ENCODE measurements at regions not wholly inside any gene's neighbourhood (a gene's known extent, or its start where the extent isn't known, plus 50 kb on each side); places are given as distances from the start of the nearest gene placed in this dataset.

GRCh38 chr12:74418573-74418972 is 119.1 kb upstream of the ATXN7L3B start:
- Histone ChIP-seq H3K4me3 (no peak overlapping the region), H3K36me3 (no peaks in the 10 kb centered on the region), H3K27ac (no peak overlapping the region), H3K9me3 (no peaks in the 10 kb centered on the region), H3K27me3 (no peaks in the 10 kb centered on the region), H3K4me1 (no peaks in the 10 kb centered on the region)
- TF ChIP-seq POLR2A (IDR thresholded peaks at IDR 0.05) = no peak
- TF ChIP-seq, protein P1, sequence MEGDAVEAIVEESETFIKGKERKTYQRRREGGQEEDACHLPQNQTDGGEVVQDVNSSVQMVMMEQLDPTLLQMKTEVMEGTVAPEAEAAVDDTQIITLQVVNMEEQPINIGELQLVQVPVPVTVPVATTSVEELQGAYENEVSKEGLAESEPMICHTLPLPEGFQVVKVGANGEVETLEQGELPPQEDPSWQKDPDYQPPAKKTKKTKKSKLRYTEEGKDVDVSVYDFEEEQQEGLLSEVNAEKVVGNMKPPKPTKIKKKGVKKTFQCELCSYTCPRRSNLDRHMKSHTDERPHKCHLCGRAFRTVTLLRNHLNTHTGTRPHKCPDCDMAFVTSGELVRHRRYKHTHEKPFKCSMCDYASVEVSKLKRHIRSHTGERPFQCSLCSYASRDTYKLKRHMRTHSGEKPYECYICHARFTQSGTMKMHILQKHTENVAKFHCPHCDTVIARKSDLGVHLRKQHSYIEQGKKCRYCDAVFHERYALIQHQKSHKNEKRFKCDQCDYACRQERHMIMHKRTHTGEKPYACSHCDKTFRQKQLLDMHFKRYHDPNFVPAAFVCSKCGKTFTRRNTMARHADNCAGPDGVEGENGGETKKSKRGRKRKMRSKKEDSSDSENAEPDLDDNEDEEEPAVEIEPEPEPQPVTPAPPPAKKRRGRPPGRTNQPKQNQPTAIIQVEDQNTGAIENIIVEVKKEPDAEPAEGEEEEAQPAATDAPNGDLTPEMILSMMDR (IDR thresholded peaks at IDR 0.05) = no peak
- intact Hi-C loops (cut with DNase I; ENCODE audit: low total_unique reads) = no loop called here
- no peak for DNase-seq (ENCODE audit: low spot score in 2 of 2)

- intact Hi-C loops (cut with DNase I; ENCODE audit: low total_unique reads) = no loop called here
- no peak for DNase-seq (ENCODE audit: low spot score in 2 of 2)
- Histone ChIP-seq H3K27me3 (no peaks in the 10 kb centered on the region), H3K36me3 (no peaks in the 10 kb centered on the region), H3K4me3 (no peak overlapping the region), H3K27ac (no peak overlapping the region), H3K4me1 (no peaks in the 10 kb centered on the region), H3K9me3 (no peaks in the 10 kb centered on the region)
- no peak for TF ChIP-seq POLR2A (IDR thresholded peaks at IDR 0.05)
- TF ChIP-seq POLR2AphosphoS5 (IDR thresholded peaks at IDR 0.05) = no peak
- TF ChIP-seq, protein P1 (IDR thresholded peaks at IDR 0.05) = no peak
Observed at GRCh38 chr12:74424778-74425177, 112.9 kb upstream of the ATXN7L3B start.

DNA sequence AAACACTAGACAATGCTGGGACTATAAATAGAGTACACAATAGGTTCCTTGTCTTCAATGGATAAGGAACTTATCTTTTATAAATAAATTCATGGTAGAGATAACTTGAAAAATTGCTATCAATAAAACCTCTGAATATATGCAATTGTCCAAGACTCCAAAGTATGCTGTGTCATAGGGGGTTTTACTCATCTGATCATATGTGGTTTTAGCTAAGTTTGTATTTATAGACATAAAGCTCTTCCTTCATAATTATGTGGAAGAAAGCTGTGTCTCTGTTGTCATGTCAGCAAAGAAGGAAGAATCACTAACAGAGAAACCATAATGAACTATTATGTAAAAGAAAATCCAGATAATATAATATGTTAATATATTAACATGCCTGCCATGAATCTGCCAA is 111.5 kb upstream of the ATXN7L3B start:
- intact Hi-C loops (cut with DNase I; ENCODE audit: low total_unique reads) = no loop called here

GRCh38 chr12:74429535-74429934 is 108.1 kb upstream of the ATXN7L3B start:
- Histone ChIP-seq H3K4me1 (no peaks in the 10 kb centered on the region), H3K36me3 (no peaks in the 10 kb centered on the region), H3K27me3 (no peaks in the 10 kb centered on the region), H3K4me3 (no peak overlapping the region), H3K27ac (no peak overlapping the region), H3K9me3 (no peaks in the 10 kb centered on the region)
- TF ChIP-seq POLR2AphosphoS5 (IDR thresholded peaks at IDR 0.05) = no peak
- no peak for TF ChIP-seq POLR2A (IDR thresholded peaks at IDR 0.05)
- TF ChIP-seq, protein P1 (IDR thresholded peaks at IDR 0.05) = no peak
- intact Hi-C loops (cut with DNase I; ENCODE audit: low total_unique reads) = no loop called here
- no peak for DNase-seq (ENCODE audit: low spot score in 2 of 2)

More for the DNA sequence above, 111.5 kb upstream of the ATXN7L3B start:
- TF ChIP-seq, protein P1 (IDR thresholded peaks at IDR 0.05) = no peak
- TF ChIP-seq POLR2AphosphoS5 (IDR thresholded peaks at IDR 0.05) = no peak
- no peak for TF ChIP-seq POLR2A (IDR thresholded peaks at IDR 0.05)
- H3K9me3 ChIP-seq = no peaks in the 10 kb centered on the region
- H3K4me1 ChIP-seq = no peaks in the 10 kb centered on the region
- H3K36me3 ChIP-seq = no peaks in the 10 kb centered on the region
- no peaks in the 10 kb centered on the region for H3K27me3 ChIP-seq
- H3K27ac ChIP-seq = no peak overlapping the region
- DNase-seq (ENCODE audit: low spot score in 2 of 2) = no peak
- no peak overlapping the region for H3K4me3 ChIP-seq

GRCh38 chr12:74431801-74432200 is 105.8 kb upstream of the ATXN7L3B start:
- H3K27me3 ChIP-seq = no peaks in the 10 kb centered on the region
- intact Hi-C loops (cut with DNase I; ENCODE audit: low total_unique reads) = loop anchor here (2.0 kb wide), 1 partner anchor 41 kb away; no protein-coding TSS in a partner anchor
- H3K4me3 ChIP-seq = no peak overlapping the region
- no peaks in the 10 kb centered on the region for H3K4me1 ChIP-seq
- H3K27ac ChIP-seq = no peak overlapping the region
- H3K36me3 ChIP-seq = no peaks in the 10 kb centered on the region
- no peaks in the 10 kb centered on the region for H3K9me3 ChIP-seq
- no peak for DNase-seq (ENCODE audit: low spot score in 2 of 2)
- TF ChIP-seq POLR2AphosphoS5 (IDR thresholded peaks at IDR 0.05) (no peak), POLR2A (IDR thresholded peaks at IDR 0.05) (no peak)

- Histone ChIP-seq H3K27ac (no peak overlapping the region), H3K9me3 (no peaks in the 10 kb centered on the region), H3K4me3 (no peak overlapping the region), H3K27me3 (no peaks in the 10 kb centered on the region), H3K4me1 (no peaks in the 10 kb centered on the region), H3K36me3 (no peaks in the 10 kb centered on the region)
- intact Hi-C loops (cut with DNase I; ENCODE audit: low total_unique reads) = no loop called here
- DNase-seq (ENCODE audit: low spot score in 2 of 2) = no peak
- no peak for TF ChIP-seq POLR2A (IDR thresholded peaks at IDR 0.05)
- TF ChIP-seq, protein P1 (IDR thresholded peaks at IDR 0.05) = no peak
- TF ChIP-seq POLR2AphosphoS5 (IDR thresholded peaks at IDR 0.05) = no peak
Observed at GRCh38 chr12:74440469-74440868, 97.2 kb upstream of the ATXN7L3B start.

Measured in breast epithelium (tissue), 4 donors.